H1 (cell line): ENCODE measurements at regions not wholly inside any gene's neighbourhood (a gene's known extent, or its start where the extent isn't known, plus 50 kb on each side); places are given as distances from the start of the nearest gene placed in this dataset.
A peak's percentile ranks its signal among the peaks of the same experiment; 100 is the strongest.

Experiments
- CTCF ChIA-PET: fragments of 300-600 bp; sonication (Branson Sonifier 250); formaldehyde crosslinking; loops from one replicate; lab custom pipeline; 2021; ENCODE audit not compliant: partially characterized antibody; lab: Charles Lee
- POLR2A ChIA-PET: fragments of 300-600 bp; sonication (Branson Sonifier 250); formaldehyde crosslinking; loops from one replicate; lab custom pipeline; 2021; ENCODE audit warnings: inconsistent platforms; ENCODE audit not compliant: partially characterized antibody; lab: Charles Lee
- DNase-seq, 2 experiments: peaks; one replicate each; pipeline versions ENCODE4 v3.0.0 to v3.0.0-alpha.2; 2010 to 2022; ENCODE audit warnings: low spot score in 2 of 2, low read depth in 1 of 2, mixed read lengths in 1 of 2
- FAIRE-seq: peaks from 2 replicates; lab custom pipeline; 2011; peaks lifted over from hg19 to GRCh38; lab: Jason Lieb, UNC
- H2AFZ ChIP-seq: 2 replicates; pipeline ENCODE4 v1.8.1; 2012; ENCODE audit warnings: low read length, inconsistent platforms
- H2AK5ac ChIP-seq: 2 replicates; pipeline ENCODE4 v1.6.1; 2013; ENCODE audit warnings: low read depth, low read length
- H2BK120ac ChIP-seq: replicated peaks from 2 replicates; pipeline ENCODE3; 2013; ENCODE audit warnings: low read depth, low read length, inconsistent platforms
- H2BK12ac ChIP-seq: 2 replicates; pipeline ENCODE4 v1.6.1; 2013; ENCODE audit warnings: low read depth, low read length
- H2BK15ac ChIP-seq: 2 replicates; pipeline ENCODE4 v1.6.1; 2013; ENCODE audit warnings: low read length
- H2BK20ac ChIP-seq: 2 replicates; pipeline ENCODE4 v1.6.1; 2013; ENCODE audit warnings: low read length
- H2BK5ac ChIP-seq: 2 replicates; pipeline ENCODE4 v1.6.1; 2013; ENCODE audit warnings: low read depth, low read length
- H3K14ac ChIP-seq: 2 replicates; pipeline ENCODE4 v1.6.1; 2013; ENCODE audit warnings: inconsistent platforms; ENCODE audit not compliant: insufficient read length
- H3K18ac ChIP-seq: 2 replicates; pipeline ENCODE4 v1.6.1; 2013; ENCODE audit warnings: low read length; ENCODE audit errors: extremely low read depth
- H3K23ac ChIP-seq: 2 replicates; pipeline ENCODE4 v1.6.1; 2013; ENCODE audit warnings: inconsistent platforms; ENCODE audit not compliant: insufficient read length
- H3K23me2 ChIP-seq: 2 replicates; pipeline ENCODE4 v1.6.1; 2013; ENCODE audit warnings: low read depth, low read length
- H3K27ac ChIP-seq: 2 replicates; pipeline ENCODE4 v1.6.1; 2011; ENCODE audit warnings: low read depth, low read length, inconsistent platforms
- H3K27me3 ChIP-seq, 4 experiments: replicated peaks in 1 of 4; 1 replicate in 1 of 4; 2 replicates in 3 of 4; pipeline versions ENCODE4 v1.6.1 to v1.8.1; 2011 to 2013; ENCODE audit warnings: low read length in 3 of 4, mild to moderate bottlenecking in 3 of 4, inconsistent platforms in 2 of 4, mixed read lengths in 2 of 4, moderate library complexity in 1 of 4; ENCODE audit not compliant: control insufficient read depth in 3 of 4, insufficient read depth in 3 of 4; ENCODE audit errors: extremely low read depth in 1 of 4
- H3K36me3 ChIP-seq, 4 experiments: 2 replicates each; pipeline versions ENCODE4 v1.6.1 to v1.8.1; 2011 to 2013; ENCODE audit warnings: mild to moderate bottlenecking in 4 of 4, low read length in 3 of 4, moderate library complexity in 2 of 4, control low read depth in 1 of 4, inconsistent platforms in 1 of 4; ENCODE audit not compliant: insufficient read depth in 4 of 4, control insufficient read depth in 2 of 4
- H3K4ac ChIP-seq: replicated peaks from 2 replicates; pipeline ENCODE3; 2013; ENCODE audit warnings: low read length, low read depth, mixed read lengths, inconsistent platforms; ENCODE audit not compliant: insufficient read length
- H3K4me1 ChIP-seq, 4 experiments: replicated peaks in 1 of 4; 1 replicate in 1 of 4; 2 replicates in 3 of 4; pipeline versions ENCODE4 v1.6.1 to v1.8.1; 2011 to 2013; ENCODE audit warnings: low read length in 3 of 4, inconsistent platforms in 2 of 4, mixed read lengths in 1 of 4; ENCODE audit not compliant: insufficient read depth in 4 of 4, control insufficient read depth in 3 of 4
- H3K4me2 ChIP-seq, 2 experiments: 2 replicates each; pipeline versions ENCODE4 v1.6.1 to v1.8.1; 2011 to 2013; ENCODE audit warnings: low read depth in 2 of 2, low read length in 2 of 2, control low read depth in 1 of 2, inconsistent platforms in 1 of 2, mild to moderate bottlenecking in 1 of 2; ENCODE audit not compliant: insufficient read depth in 1 of 2
- H3K4me3 ChIP-seq, 4 experiments: fragments of 200-600, 300-600 bp in 1 of 4; sonication (generic), shearing (Covaris generic), sonication (Bioruptor Twin) in 1 of 4; 2 replicates each; pipeline versions ENCODE4 v1.5.1 to v1.8.1; 2011 to 2016; ENCODE audit warnings: low read length in 4 of 4, low read depth in 3 of 4, control low read depth in 2 of 4, inconsistent platforms in 2 of 4, mild to moderate bottlenecking in 2 of 4, mixed read lengths in 1 of 4, moderate library complexity in 1 of 4; ENCODE audit not compliant: insufficient read depth in 2 of 4; ENCODE audit errors: extremely low read depth in 1 of 4
- H3K56ac ChIP-seq: replicated peaks from 2 replicates; pipeline ENCODE3; 2013; ENCODE audit warnings: low read depth, mild to moderate bottlenecking, mixed read lengths, low read length, inconsistent platforms; ENCODE audit not compliant: insufficient read length
- H3K79me1 ChIP-seq: 2 replicates; pipeline ENCODE4 v1.6.1; 2013; ENCODE audit warnings: low read depth, low read length, control low read depth
- H3K79me2 ChIP-seq, 2 experiments: 2 replicates each; pipeline versions ENCODE4 v1.6.1 to v1.8.1; 2012 to 2013; ENCODE audit warnings: low read length in 2 of 2, mild to moderate bottlenecking in 2 of 2, inconsistent platforms in 1 of 2; ENCODE audit not compliant: insufficient read depth in 2 of 2, control insufficient read depth in 1 of 2
- H3K9ac ChIP-seq, 4 experiments: replicated peaks in 1 of 4; 1 replicate in 1 of 4; 2 replicates in 3 of 4; pipeline versions ENCODE4 v1.6.1 to v1.8.1; 2011 to 2013; ENCODE audit warnings: low read depth in 3 of 4, low read length in 3 of 4, control low read depth in 2 of 4, mild to moderate bottlenecking in 2 of 4, moderate library complexity in 2 of 4, inconsistent platforms in 1 of 4; ENCODE audit errors: extremely low read depth in 1 of 4
- H3K9me3 ChIP-seq, 2 experiments: 2 replicates each; pipeline versions ENCODE4 v1.6.1 to v1.8.1; 2012 to 2013; ENCODE audit warnings: mild to moderate bottlenecking in 2 of 2, moderate library complexity in 2 of 2, control low read depth in 1 of 2, inconsistent platforms in 1 of 2, low read depth in 1 of 2, low read length in 1 of 2, mixed read lengths in 1 of 2; ENCODE audit not compliant: insufficient read depth in 2 of 2
- H4K20me1 ChIP-seq, 2 experiments: replicated peaks in 1 of 2; 2 replicates each; pipeline versions ENCODE3 to v1.8.1; 2011 to 2013; ENCODE audit warnings: inconsistent platforms in 2 of 2, low read length in 2 of 2, mild to moderate bottlenecking in 1 of 2; ENCODE audit not compliant: insufficient read depth in 2 of 2, control insufficient read depth in 1 of 2
- H4K5ac ChIP-seq: 2 replicates; pipeline ENCODE4 v1.6.1; 2013; ENCODE audit warnings: low read length, low read depth, mixed read lengths, inconsistent platforms; ENCODE audit not compliant: insufficient read length
- H4K8ac ChIP-seq: 2 replicates; pipeline ENCODE4 v1.8.0; 2013; ENCODE audit warnings: mild to moderate bottlenecking, moderate library complexity, low read length, inconsistent platforms; ENCODE audit not compliant: insufficient read depth; ENCODE audit errors: extremely low read depth
- H4K91ac ChIP-seq: replicated peaks from 2 replicates; pipeline ENCODE3; 2013; ENCODE audit warnings: low read length, mixed read lengths, inconsistent platforms; ENCODE audit not compliant: insufficient read length
- CREB1 ChIP-seq: IDR thresholded peaks from 2 replicates; pipeline ENCODE4 v1.6.1; 2012; ENCODE audit warnings: inconsistent platforms
- HDAC2 ChIP-seq, 2 experiments: fragments of 300-600 bp in 1 of 2; sonication (generic) in 1 of 2; IDR thresholded peaks; 2 replicates each; pipeline ENCODE4 v1.6.1; 2011 to 2012; ENCODE audit warnings: low read depth in 2 of 2, low read length in 2 of 2, mild to moderate bottlenecking in 2 of 2, moderate library complexity in 2 of 2, borderline replicate concordance in 1 of 2, inconsistent platforms in 1 of 2
- JUN ChIP-seq: IDR thresholded peaks from 2 replicates; pipeline ENCODE4 v1.6.1; 2011; ENCODE audit warnings: low read depth, mild to moderate bottlenecking, improper control_type of control experiment, low read length
- POLR2AphosphoS5 ChIP-seq: IDR thresholded peaks from 2 replicates; pipeline ENCODE4 v1.6.1; 2011; ENCODE audit warnings: low read depth, low read length
- RBBP5 ChIP-seq: IDR thresholded peaks from 2 replicates; pipeline ENCODE4 v1.7.1; 2012; ENCODE audit warnings: low read depth, mild to moderate bottlenecking, inconsistent platforms, low read length, moderate library complexity, borderline replicate concordance
- SUZ12 ChIP-seq: fragments of 200-600 bp; sonication (generic); IDR thresholded peaks from 2 replicates; pipeline ENCODE4 v1.6.1; 2012; ENCODE audit warnings: mild to moderate bottlenecking, inconsistent platforms, low read length, moderate library complexity, mixed read lengths
- WGBS, 2 experiments: shearing (Covaris generic) in 1 of 2; methylation state at CpG; one replicate each; pipeline versions ENCODE4 v1.1.6 to v1.1.7; 2013 to 2015; ENCODE audit warnings: low lambda C conversion rate in 2 of 2, mixed read lengths in 2 of 2, inconsistent platforms in 1 of 2, low coverage in 1 of 2, missing lambda C conversion rate in 1 of 2; ENCODE audit not compliant: insufficient replicate concordance in 2 of 2, insufficient coverage in 1 of 2, insufficient read length in 1 of 2; ENCODE audit errors: extremely low coverage in 1 of 2, missing lambda C conversion rate in 1 of 2; 5-methylcytosine and 5-hydroxymethylcytosine counted together
- TF ChIP-seq, protein P1 (sequence below), 3 experiments: IDR thresholded peaks; 1 replicate in 2 of 3; 2 replicates in 1 of 3; pipeline versions ENCODE4 v1.5.1 to v1.6.1; 2011; ENCODE audit warnings: low read length in 3 of 3, mild to moderate bottlenecking in 3 of 3, inconsistent platforms in 2 of 3, low read depth in 1 of 3, moderate library complexity in 1 of 3; ENCODE audit not compliant: insufficient read depth in 1 of 3; ENCODE audit errors: control extremely low read depth in 1 of 3

DNA sequence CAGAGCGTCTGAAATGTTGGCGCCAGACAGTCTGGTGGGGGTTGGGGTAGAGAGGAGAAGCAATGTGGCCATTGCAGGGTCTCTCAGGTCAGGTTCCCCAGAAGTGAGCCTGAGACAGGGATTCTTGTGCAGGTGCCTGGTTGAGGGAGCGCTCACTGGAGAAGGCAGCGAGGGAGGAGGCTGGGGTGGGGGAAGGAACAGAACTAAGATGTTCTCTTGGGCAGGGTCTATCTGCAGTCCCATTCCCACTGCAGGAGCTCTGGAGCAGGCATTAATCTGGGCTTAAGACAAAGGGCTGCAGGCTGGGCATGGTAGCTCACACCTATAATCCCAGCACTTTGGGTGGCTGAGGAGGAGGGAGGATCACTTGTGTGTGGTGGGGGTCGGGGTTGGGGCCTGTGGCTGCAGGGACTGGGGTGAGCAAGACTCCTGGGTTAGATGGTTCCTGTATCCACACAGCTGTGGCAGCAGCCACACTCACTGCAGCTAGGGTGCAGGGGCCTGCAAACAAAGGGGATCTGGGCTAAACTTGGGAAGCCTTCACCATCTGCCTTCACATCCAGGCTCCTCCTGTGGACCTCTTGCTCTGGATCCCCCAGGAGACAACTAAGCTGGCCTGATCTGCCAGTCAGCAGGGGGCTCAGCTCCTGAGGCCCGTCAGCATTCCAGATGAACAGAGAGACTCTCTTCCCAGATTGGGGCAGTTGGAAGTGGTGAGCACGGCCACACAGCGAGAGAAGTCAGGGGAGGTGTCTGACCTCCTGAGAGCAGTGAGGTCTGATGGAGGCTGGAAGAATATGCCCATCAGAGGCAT lies 172.5 kb downstream of the ABHD5 start:
- 90% methylated on average over 8 of the region's 8 CpGs; no CpG with 5 or more reads in 1 of the 2 experiments for WGBS, 2 experiments
- no peaks in the 10 kb centered on the region for H3K9me3 ChIP-seq
- H3K23me2 ChIP-seq = no peaks in the 10 kb centered on the region
- H3K9ac ChIP-seq = no peak overlapping the region; a peak in 1 of 7 replicates
- H4K91ac ChIP-seq = no peak overlapping the region
- no peak for FAIRE-seq
- H2BK15ac ChIP-seq = no peak overlapping the region; the same call in 1 of the 2 replicates
- no peak overlapping the region for H2AK5ac ChIP-seq
- no peaks in the 10 kb centered on the region for H4K20me1 ChIP-seq
- peaks cover 0 to 3% (median 0%) of the 10 kb centered on the region in 4 experiments; a peak in 1 of 7 replicates for H3K27me3 ChIP-seq
- no peak overlapping the region for H3K18ac ChIP-seq
- H3K79me2 ChIP-seq = no peaks in the 10 kb centered on the region
- H3K27ac ChIP-seq = no peak overlapping the region
- POLR2A ChIA-PET = no interaction called here
- H3K56ac ChIP-seq = no peak overlapping the region
- H3K14ac ChIP-seq = no peak overlapping the region
- peak in 1 of 2 experiments; percentile 33 for DNase-seq
- H3K4me1 ChIP-seq = peaks cover under 1 to 4% (median 3%) of the 10 kb centered on the region in 4 experiments
- no peak overlapping the region for H2BK20ac ChIP-seq
- H2BK12ac ChIP-seq = no peak overlapping the region
- no peak overlapping the region for H3K4me3 ChIP-seq
- H3K79me1 ChIP-seq = no peaks in the 10 kb centered on the region
- H3K36me3 ChIP-seq = no peaks in the 10 kb centered on the region
- no peak overlapping the region for H2BK5ac ChIP-seq
- H4K5ac ChIP-seq = no peak overlapping the region
- H2BK120ac ChIP-seq = no peak overlapping the region
- no peak overlapping the region for H3K4ac ChIP-seq
- no peak overlapping the region for H3K23ac ChIP-seq
- H2AFZ ChIP-seq = no peak overlapping the region
- CTCF ChIA-PET = interaction anchor here (1.4 to 2.6 kb wide), 2 partner anchors 8 to 11 kb away, joined by 4 to 5 read pairs; no protein-coding TSS in a partner anchor
- H3K4me2 ChIP-seq = no peak overlapping the region
- no peak overlapping the region for H4K8ac ChIP-seq
- TF ChIP-seq JUN = no peak
- TF ChIP-seq POLR2AphosphoS5 = no peak
- TF ChIP-seq CREB1 = no peak
- TF ChIP-seq, protein P1, sequence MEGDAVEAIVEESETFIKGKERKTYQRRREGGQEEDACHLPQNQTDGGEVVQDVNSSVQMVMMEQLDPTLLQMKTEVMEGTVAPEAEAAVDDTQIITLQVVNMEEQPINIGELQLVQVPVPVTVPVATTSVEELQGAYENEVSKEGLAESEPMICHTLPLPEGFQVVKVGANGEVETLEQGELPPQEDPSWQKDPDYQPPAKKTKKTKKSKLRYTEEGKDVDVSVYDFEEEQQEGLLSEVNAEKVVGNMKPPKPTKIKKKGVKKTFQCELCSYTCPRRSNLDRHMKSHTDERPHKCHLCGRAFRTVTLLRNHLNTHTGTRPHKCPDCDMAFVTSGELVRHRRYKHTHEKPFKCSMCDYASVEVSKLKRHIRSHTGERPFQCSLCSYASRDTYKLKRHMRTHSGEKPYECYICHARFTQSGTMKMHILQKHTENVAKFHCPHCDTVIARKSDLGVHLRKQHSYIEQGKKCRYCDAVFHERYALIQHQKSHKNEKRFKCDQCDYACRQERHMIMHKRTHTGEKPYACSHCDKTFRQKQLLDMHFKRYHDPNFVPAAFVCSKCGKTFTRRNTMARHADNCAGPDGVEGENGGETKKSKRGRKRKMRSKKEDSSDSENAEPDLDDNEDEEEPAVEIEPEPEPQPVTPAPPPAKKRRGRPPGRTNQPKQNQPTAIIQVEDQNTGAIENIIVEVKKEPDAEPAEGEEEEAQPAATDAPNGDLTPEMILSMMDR (IDR thresholded peaks at IDR 0.05; ENCODE audit: control extremely low read depth in 1 of 3, insufficient read depth in 1 of 3, low read depth in 1 of 3, low read length in 3 of 3) = no peak
- no peak for TF ChIP-seq HDAC2 (IDR thresholded peaks at IDR 0.05; ENCODE audit: borderline replicate concordance in 1 of 2, low read depth in 2 of 2, low read length in 2 of 2)
- TF ChIP-seq SUZ12 = no peak
- TF ChIP-seq RBBP5 = no peak
